SW 1271 (cell line): ENCODE measurements at regions not wholly inside any gene's neighbourhood (a gene's known extent, or its start where the extent isn't known, plus 50 kb on each side); places are given as distances from the start of the nearest gene placed in this dataset.

ENCODE experiments used
- DNase-seq, 2 experiments: peaks; one replicate each; lab custom pipeline; 2025; lab: John Stamatoyannopoulos, UW

DNA sequence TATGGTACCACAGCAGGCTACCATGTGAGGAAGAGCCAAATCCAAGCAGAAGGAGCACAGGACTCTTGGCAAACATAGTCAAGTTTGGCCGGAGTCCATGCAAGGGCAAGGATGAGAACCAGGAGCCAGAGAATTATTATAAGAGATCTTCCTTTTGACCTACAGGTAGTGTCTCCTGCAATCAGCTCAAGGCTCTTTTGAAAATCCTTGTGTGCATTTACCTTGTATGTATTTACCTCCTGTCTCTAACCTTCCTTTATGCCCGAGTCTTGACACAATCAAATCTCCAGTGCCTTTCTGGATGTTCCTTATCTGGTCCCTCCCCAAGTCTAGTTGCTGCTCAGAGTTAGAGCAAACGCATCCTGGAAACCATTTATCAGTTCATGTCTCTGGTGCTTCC is 855.0 kb upstream of the CELF4 start:
- no peak for DNase-seq

DNA sequence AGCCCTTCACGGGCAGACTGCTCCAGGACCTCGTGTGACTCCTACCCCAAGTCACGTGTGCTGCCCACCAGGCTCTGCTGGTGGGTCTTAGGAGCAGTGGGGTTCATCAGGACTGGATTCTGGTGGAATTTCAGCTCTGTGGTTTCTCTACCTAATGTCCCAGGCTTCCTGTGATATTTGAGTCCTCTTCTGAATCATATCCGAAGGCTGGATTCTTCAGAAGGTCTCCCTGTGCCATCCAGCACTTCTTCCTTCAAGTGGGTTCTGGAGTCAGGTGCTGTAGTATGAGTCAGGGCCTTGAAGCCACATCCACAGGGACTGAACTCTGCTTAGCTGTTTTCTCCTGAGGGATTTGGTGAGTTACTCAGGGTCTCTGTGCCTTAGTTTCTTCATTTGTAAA is 850.2 kb upstream of the CELF4 start:
- DNase-seq = no peak

DNA sequence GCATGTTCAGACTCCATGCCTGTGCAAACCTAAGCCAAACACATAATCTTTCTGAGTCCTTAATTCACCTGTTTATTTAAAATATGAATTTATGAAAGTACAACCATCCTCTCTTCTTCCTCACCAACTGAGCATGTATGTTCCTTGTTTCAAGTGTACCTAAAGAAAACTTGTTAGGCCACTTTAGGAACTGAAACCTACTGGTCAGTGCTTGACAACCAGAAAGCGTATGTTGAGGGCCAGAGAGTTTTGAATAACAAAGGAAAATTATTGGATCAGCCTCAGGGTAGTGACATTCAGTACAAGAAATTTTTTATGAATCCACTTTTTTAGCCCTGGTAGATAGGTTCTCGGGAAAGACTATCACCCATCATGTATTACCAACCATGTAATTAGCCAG is 847.6 kb upstream of the CELF4 start:
- DNase-seq = no peak

DNA sequence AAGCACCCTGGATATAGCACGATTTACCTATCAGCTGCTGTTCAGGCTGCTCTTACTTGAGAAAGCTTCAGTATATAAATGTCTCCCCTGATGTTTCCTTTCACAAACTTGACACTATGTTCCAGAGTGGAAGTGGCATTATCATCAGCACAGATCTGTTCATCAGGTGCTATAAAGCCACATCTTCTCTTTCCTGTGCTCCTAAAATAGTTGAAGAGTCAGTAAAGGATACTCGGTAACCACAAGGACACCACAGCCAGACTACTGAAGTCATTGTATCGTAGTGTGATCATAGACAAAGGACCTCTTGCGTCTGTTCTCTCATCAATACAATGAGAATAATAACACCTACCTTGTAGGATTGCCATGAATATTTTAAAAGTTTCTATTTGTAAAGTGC is 841.0 kb upstream of the CELF4 start:
- DNase-seq = no peak

DNA sequence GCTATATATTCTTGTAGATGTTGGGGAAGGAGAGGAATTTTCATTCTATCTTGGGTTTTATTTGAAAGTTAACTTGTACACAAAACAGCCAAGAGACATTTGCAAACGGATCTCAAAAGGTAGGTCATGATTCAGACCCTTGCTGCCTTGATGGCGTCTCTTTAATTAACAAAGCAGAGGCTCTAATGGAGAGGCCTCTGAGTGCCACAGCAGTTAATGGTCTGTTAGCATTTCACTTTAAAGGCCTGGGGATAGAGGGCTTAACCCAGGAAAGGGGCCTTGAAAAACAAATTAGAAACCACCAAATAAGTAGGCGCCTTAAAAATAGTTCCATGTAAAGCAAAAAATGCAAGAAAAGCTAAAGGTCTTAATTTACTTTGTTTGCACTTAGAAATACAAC is 836.9 kb upstream of the CELF4 start:
- DNase-seq = no peak

DNA sequence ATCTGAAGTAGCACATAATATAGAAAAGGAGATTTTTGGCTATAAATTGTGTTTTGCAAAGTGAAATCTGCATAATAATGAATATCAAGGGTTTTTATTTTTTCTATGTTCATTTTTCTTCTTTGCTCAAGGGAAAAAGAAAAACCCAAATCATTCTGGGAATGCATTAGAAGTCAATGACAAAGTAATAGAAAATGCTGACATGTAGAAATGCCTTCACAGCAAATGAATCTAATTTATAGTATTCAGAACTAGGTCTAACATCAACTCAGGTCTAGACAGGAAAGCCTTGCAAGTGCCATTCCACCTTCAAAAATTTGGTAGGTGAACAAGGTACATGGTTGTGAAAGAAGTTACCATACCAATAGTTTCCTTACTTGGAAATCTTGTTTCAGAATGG is 831.5 kb upstream of the CELF4 start:
- no peak for DNase-seq

DNA sequence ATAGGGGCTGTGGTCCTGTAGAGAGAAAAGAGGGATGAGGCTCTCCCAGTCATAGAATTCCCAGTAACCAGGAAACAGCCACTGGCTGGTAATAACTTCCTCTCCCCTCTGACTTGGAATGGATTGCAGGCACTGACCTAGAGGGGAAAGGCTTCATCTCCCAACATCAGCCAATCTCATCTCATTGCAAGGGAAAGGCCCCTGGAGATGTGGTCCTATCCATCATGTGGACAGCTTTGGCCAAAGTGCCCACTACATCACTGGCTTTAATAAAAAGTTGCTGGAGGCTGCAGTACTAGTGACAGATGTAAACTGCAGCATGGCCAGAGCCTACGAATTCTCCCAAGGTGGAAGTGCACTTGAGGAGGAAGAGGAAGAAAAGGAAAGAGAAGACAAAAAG is 820.5 kb upstream of the CELF4 start:
- no peak for DNase-seq

DNA sequence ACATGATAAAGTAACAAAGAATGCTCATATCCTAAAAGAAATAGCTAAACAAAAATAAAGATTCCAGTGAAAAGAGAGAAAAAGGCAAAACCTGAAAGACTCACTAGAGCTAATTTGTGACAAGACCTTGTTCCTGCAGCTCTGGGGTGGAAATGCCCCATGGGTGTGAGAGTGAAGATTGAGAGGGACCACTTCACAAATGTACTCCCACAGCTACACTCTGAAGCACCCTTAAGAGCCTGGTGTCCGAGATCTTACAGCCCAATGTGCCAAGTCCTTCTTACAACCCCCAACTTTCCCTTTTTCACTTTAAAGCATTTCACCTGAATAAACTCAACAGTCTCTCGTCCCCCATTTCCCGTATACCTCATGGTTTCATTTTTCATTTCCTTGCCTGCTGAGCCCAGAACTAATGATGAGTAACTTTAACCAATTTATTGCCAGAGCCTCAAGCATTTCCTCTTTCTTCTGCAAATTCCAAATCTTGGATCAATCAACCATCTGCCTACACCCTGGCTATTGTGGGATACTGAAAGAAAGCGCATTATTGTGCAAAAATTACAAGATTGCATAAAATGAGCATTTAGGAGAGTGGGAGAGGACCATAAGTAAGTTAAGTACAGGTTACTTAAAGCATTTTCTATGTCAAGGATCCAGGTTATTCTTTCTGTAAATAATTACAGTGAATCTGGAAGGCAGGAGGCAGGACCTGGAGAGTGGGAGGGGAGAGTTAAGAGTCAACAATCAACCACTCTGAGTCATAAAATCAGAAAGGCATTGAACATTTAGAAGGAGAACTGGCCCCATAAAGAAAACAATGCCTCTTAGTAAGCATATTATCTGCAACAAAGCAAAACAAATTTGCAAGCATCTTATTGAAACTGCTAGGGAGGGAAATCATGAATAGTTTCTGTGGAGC is 804.4 kb upstream of the CELF4 start:
- DNase-seq = no peak

DNA sequence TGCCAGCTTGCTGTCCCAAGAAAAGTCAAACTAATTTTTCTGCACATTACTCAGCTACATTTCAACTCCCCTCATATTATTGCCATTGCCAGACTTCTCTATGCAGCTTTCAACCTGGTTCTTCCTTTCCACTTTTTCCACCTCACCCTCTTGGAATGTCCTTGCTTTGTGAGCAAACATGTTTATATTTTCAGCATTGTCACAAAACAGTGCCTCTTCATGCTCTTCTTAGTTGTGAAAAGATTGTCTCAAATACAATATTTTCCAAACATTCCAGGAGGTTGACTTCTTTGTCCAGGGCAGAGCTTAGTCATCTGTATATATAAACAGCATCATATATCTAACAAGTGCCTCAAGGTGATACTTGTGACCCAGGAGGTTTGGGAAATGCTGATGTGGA is 803.3 kb upstream of the CELF4 start:
- DNase-seq = no peak

DNA sequence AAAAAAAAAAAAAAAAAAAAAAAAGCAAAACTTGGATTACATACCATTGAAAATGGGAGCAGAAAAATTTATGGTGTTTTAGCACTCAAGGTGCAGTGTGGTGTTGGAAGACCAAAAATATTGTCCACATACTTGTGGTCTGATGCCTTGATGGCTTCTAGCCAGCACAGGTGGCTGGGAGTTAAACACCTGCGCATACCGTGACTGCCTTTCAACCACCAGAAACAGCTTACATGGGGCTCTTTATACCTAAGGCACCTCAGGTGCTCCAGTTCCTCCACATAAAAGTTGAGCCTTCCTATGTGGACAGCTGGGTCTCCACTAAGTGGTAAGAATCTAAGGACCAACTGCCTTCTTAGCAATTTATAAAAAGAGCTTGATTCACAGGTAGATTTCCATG is 802.6 kb upstream of the CELF4 start:
- DNase-seq = no peak

DNA sequence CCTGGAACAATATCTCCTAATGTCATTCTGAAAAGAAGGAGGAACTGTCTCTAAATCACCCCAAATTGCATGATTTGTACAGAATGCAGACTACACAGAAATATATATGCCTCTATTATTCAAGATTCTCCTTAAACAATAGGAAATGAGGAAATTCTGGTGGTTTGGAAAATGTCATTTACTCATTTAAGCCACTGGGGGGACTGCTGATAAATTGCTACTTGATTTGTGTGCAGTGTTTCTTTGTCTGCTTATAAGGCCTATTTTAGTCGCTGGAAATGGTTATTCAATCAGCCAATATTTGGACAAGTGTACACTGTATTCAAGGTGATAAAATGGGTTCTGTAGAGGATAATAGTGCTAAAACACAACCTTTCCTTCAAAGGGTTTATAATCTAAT is 801.9 kb upstream of the CELF4 start:
- DNase-seq = no peak

DNA sequence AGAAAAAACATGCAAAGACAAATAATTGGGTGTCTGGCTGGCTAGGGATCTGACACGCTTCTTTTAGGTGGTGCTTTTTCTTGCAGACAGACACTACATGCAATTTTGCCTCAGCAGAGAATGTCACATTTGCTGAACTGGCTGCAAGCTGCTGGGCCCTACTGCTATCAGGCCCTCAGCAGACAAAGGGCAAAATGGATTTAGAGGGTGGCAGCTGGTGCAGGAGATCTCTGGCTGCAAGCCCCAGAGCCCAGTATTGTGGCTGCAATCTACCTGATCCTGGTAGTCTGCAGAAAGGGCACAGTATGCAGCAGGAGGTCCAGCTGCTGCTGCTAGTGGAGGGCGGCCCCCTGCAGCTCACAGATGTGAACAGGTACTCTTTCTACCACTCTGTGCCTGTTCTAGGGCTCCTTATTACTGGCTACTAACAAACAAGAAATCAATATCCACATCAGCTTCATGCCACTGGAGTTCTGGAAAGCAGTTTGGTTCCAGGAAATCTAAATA is 796.7 kb upstream of the CELF4 start:
- DNase-seq = no peak

DNA sequence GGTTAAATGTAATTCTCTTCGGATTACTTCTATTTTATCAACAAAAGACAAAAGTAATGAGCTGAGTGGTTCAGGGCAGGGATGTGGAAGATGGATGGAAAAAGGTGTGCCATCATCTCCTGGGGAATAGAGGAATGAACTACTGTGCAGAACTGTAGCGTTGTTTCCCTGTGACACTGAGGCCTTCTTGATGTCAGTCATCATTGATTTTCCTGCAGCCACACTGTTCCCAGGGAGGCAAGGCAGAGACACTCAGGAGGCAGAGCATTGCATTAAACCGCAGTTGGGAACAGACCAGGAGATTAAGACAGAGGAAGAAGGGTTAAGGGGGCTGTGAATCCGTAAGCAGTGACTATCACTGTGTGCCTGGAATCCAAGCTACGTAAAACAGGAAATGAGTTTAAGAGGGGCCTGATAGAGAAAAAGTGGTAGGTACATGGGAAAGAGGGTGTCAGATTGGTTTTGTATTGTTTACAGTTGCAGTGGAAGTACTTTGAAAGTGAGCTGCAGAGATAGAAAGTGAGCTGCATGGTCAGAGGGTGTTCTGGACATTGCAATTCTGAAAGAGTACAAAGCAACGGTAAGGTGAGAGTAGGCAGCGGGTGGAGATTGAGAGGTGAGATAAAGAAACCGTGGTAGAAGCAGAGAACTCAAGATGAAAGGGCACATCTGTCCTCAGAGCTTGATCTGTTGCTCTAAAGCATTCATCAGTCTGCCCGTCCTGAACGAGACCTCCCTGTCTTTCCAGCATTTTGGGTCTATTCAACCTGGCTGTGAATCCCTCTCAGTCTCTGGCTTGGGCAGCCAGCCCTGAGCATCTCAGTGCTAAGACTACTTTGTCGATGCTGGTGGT is 793.4 kb upstream of the CELF4 start:
- DNase-seq = no peak

DNA sequence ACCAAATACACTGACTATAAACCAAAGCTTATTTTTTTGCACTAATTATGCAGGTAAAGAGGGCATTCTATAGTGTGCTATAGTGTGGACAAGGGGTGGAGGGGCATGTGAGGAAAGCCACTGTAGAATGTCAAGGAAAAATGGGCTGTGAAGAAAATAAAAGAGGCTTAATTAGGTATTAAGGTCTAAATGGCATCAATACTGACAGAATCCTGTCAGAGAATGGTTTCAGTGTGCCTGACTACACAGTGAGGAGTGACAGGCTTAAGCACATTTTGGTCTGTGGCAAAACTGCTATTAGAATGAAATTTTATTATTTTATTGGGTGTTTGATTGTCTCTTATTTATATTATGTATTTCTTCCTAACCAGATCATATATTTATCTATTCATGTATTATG is 787.6 kb upstream of the CELF4 start:
- no peak for DNase-seq

DNA sequence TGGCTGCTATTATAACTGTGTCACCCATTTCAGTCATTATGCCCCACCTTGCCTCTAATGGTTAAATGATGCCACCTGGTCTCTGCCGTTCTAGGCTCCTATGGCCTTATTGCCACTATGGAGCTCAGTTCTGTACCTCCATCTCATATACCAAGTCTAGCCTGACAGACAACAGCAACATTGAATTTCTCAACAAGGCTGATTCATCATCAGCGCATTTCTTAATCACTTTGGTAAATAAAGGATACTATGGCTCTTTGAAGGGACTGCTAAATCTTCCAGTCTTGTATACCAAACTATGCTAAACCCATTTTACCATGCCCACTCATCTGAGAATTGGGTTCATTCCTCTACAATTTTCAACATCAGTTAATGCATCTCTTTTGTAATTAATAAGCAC is 784.5 kb upstream of the CELF4 start:
- DNase-seq = no peak

DNA sequence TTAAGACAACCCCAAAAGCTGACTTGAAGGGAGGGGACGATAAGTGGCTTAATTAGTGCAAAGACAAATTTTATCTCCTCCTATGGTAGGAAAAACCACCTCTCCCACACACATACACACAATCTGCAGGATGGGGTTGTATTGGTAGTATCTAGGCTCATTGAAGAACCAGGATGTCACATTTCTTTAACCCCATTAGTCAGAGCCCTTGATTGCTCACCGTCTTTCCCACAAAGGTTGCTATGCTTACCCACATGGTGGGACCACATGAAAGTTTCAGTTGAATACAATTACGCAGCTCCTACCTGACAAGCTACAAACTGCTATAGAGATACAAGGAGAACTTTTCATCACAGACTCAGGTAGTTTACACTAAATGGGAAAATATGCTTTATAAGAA is 765.0 kb upstream of the CELF4 start:
- DNase-seq = no peak

DNA sequence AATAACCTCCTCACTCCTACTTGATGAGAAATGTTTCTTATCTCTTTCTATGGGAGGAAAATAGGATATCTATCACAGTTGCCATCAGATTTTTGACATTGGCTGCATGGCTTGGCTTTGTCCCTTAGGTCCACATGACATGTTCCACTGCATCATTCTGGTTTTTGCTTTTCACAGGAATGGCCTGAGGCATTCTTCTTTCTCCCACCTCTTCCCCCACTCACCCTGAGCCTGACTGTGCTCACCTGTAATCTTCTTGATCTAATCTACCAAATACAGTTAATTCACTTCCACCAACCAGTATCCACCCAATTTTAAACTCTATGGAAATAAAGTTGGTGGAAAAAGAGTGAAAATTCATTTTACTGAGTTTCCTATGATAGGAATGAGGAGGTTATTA is 763.5 kb upstream of the CELF4 start:
- no peak for DNase-seq

DNA sequence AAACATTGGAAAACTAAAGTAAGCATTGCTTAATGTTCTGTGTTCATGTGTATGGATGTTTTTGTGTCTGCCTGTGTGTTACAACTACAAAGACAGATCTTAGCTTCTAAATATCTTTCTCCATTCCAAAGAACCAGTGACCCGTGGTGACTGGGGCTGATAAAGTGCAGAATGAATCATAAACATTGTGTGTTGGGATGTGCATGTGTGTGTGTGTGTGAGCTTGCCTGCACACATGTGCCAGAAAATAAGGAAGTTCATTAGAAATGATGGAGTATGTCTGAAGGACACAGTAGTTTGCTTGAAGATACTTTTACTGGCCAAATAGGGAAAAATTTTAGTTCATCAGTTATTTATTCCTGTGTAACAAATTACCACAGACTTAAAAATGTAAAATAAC is 756.6 kb upstream of the CELF4 start:
- no peak for DNase-seq

DNA sequence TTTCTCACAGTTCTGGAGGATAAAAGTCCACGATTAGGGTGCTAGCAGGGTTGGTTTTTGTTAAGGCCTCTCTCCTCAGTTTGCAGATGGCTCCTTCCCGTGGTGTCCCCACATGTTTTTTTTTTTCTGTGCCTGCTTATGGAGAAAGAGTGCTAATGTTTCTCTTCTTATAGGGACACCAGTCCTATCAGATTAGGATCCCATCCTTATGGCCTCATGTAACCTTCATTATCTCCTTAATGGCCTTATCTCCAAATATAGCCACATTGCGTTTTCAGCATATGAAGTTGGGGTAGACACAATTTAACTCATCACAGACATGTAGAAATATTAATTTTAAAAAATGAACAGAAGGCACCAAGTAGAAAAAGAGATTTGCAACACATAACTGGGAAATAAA is 755.7 kb upstream of the CELF4 start:
- no peak for DNase-seq

DNA sequence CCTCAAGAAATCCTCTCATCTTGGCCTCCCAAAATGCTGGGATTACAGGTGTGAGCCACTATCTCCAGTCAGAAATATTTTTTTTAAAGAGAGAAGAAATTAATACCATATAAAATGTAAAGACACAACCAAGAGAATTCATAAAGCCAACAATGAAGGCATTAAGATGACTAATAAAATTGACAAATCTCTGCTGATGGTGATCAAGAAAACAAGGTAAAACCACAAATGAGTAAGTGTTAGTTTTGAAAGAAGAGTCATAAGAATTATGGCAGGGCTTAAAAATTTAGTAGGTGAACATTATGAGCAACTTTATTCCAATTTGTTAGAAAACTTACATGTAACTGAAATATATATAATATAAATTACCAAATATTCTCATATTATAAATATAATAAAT is 752.8 kb upstream of the CELF4 start:
- no peak for DNase-seq

DNA sequence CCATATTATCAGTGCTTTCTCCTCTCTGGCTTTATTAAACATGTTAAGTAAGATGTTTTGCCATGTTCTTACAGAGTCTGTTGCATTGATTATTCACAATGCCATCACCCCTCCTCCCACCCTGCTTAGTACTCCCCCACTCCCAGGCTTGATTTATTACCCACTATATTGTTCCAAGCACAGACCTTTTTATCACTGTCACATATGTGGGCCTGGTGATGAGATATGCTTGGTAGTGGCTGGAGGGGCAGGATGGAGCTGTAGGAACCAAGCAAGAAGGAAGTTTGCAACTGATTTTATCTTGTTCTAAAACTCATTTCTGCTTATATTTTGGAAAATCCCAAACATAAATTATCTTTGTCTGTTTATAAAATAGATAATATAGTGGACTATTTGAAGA is 748.2 kb upstream of the CELF4 start:
- DNase-seq = no peak

DNA sequence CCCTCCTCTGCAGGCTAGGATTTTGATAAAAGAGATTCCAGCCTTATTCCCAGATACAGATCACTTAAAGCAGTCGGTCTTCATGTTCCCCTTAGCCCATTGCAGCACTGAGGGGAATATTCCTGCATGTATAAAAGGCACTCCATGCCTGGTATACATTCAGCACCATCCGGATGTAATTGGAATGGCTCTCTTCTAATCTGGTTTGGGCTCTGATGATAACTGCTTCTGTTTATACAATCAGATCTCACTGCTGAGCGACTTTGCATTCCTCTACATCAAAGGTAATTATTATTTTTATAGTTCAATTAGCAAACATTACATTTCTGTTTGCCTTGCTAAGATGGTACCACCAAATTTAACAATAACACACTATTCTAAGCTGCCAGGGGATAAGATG is 746.9 kb upstream of the CELF4 start:
- no peak for DNase-seq

DNA sequence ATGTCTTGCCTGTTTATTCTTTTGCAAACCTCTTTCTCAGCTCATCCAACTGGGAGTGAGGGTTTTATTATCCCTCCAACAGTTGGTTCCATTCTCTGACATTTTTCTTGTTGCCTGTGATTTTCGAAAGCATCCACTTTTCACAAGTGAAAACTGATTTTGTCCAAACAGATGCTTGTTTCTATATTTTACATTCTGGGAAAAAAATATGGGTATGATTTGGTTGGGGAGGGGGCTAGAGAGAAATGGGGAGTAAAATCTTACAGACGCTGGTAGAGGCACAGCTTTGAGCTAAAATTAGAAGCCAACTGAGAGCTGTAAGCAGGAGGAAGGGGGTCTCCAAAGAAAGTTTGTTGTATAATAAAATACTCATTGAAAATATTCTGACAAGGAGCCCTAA is 745.3 kb upstream of the CELF4 start:
- DNase-seq = no peak
